ENCODE measurements at regions not wholly inside any gene's neighbourhood (a gene's known extent, or its start where the extent isn't known, plus 50 kb on each side); places are given as distances from the start of the nearest gene placed in this dataset.

DNA sequence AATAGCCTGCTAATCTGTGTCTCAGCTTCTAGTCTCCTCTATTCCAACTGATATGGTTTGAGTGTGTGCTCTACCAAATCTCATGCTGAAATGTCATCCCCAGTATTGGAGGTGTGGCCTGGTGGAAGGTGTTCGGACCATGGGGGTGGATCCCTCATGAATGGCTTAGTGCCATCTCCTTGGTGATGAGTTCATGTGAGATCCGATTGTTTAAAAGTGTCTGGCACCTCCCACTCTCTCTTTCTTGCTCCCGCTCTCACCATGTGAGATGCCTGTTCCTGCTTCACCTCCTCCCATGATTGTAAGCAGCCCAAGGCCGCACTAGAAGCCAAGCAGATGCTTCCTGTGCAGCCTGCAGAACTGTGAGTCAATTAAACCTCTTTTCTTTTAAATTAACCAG is 73.5 kb upstream of the CAMK1G start:
- TF ChIP-seq, protein P1, sequence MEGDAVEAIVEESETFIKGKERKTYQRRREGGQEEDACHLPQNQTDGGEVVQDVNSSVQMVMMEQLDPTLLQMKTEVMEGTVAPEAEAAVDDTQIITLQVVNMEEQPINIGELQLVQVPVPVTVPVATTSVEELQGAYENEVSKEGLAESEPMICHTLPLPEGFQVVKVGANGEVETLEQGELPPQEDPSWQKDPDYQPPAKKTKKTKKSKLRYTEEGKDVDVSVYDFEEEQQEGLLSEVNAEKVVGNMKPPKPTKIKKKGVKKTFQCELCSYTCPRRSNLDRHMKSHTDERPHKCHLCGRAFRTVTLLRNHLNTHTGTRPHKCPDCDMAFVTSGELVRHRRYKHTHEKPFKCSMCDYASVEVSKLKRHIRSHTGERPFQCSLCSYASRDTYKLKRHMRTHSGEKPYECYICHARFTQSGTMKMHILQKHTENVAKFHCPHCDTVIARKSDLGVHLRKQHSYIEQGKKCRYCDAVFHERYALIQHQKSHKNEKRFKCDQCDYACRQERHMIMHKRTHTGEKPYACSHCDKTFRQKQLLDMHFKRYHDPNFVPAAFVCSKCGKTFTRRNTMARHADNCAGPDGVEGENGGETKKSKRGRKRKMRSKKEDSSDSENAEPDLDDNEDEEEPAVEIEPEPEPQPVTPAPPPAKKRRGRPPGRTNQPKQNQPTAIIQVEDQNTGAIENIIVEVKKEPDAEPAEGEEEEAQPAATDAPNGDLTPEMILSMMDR (IDR thresholded peaks at IDR 0.05; ENCODE audit: borderline replicate concordance, extremely low read depth, low read length, poor library complexity, severe bottlenecking): no peak
- no peak for TF ChIP-seq EZH2 (IDR thresholded peaks at IDR 0.05; ENCODE audit: borderline replicate concordance, low read depth, low read length, severe bottlenecking)

Data from DND-41 (cell line).